Astrocyte (in vitro differentiated cells and primary cell): ENCODE measurements at regions not wholly inside any gene's neighbourhood (a gene's known extent, or its start where the extent isn't known, plus 50 kb on each side); places are given as distances from the start of the nearest gene placed in this dataset.

Experiments
- CTCF ChIP-seq: IDR thresholded peaks from 2 replicates; pipeline ENCODE4 v1.5.1; 2011; ENCODE audit warnings: low read depth, mild to moderate bottlenecking, inconsistent platforms, low read length, moderate library complexity; ENCODE audit not compliant: insufficient read depth
- EZH2 ChIP-seq: IDR thresholded peaks from 2 replicates; pipeline ENCODE4 v1.6.1; 2012; ENCODE audit warnings: mild to moderate bottlenecking, low read length, inconsistent platforms; ENCODE audit not compliant: insufficient read depth

- no peak for TF ChIP-seq CTCF
- no peak for TF ChIP-seq EZH2
These were observed 122.1 kb upstream of the CAND1 start for GRCh38 chr12:67147030-67147429.
